SK-N-SH (cell line): ENCODE measurements at regions not wholly inside any gene's neighbourhood (a gene's known extent, or its start where the extent isn't known, plus 50 kb on each side); places are given as distances from the start of the nearest gene placed in this dataset.

Experiments
- CTCF ChIA-PET: fragments of 300-600, 350-600 bp; formaldehyde crosslinking; extraction: SDS; loops from one replicate; lab custom pipeline; 2021; lab: Yijun Ruan, JAX
- POLR2A ChIA-PET: fragments of 350-600 bp; sonication (Branson Sonifier 250); formaldehyde crosslinking; extraction: SDS; loops from one replicate; lab custom pipeline; 2020; ENCODE audit warnings: antibody characterized with exemption, inconsistent platforms; lab: Yijun Ruan, JAX
- DNase-seq: peaks from one replicate; pipeline ENCODE4 v3.0.0; 2012
- H2AFZ ChIP-seq: fragments of 200-600 bp; sonication (generic); 2 replicates; pipeline ENCODE4 v1.8.1; 2016; ENCODE audit warnings: antibody characterized with exemption, mild to moderate bottlenecking, low read depth
- H3F3A ChIP-seq: fragments of 200-600 bp; sonication (generic); replicated peaks from 2 replicates; pipeline ENCODE3; 2016; ENCODE audit warnings: antibody characterized with exemption, mild to moderate bottlenecking; ENCODE audit not compliant: insufficient read depth
- H3K27ac ChIP-seq, 2 experiments: fragments of 200-500 bp in 1 of 2; fragments of 200-600 bp in 1 of 2; sonication (Bioruptor generic) in 1 of 2; sonication (generic), shearing (Covaris generic) in 1 of 2; 2 replicates each; pipeline versions ENCODE4 v1.5.1 to v1.6.1; 2014 to 2016; ENCODE audit warnings: low read depth in 2 of 2, inconsistent platforms in 1 of 2, low read length in 1 of 2, mild to moderate bottlenecking in 1 of 2, mixed read lengths in 1 of 2
- H3K27me3 ChIP-seq: fragments of 200-600 bp; sonication (generic), shearing (Covaris generic); 2 replicates; pipeline ENCODE4 v1.6.1; 2016; ENCODE audit warnings: mixed run types; ENCODE audit not compliant: insufficient read depth
- H3K36me3 ChIP-seq, 2 experiments: fragments of 200-500 bp in 1 of 2; fragments of 200-600 bp in 1 of 2; sonication (Bioruptor generic) in 1 of 2; sonication (generic) in 1 of 2; replicated peaks in 1 of 2; 2 replicates each; pipeline versions ENCODE3 to v1.5.1; 2014 to 2016; ENCODE audit warnings: low read length in 1 of 2, mild to moderate bottlenecking in 1 of 2; ENCODE audit not compliant: insufficient read depth in 2 of 2, control insufficient read depth in 1 of 2
- H3K4me1 ChIP-seq, 2 experiments: fragments of 200-500 bp in 1 of 2; fragments of 200-600 bp in 1 of 2; sonication (Bioruptor generic) in 1 of 2; sonication (generic), shearing (Covaris generic) in 1 of 2; 2 replicates each; pipeline versions ENCODE4 v1.5.1 to v1.6.1; 2014 to 2016; ENCODE audit warnings: low read depth in 1 of 2, low read length in 1 of 2, mixed run types in 1 of 2; ENCODE audit not compliant: insufficient read depth in 2 of 2, control insufficient read depth in 1 of 2
- H3K4me2 ChIP-seq: fragments of 200-600 bp; sonication (generic), shearing (Covaris generic); 2 replicates; pipeline ENCODE4 v1.6.1; 2017; ENCODE audit warnings: mixed run types
- H3K4me3 ChIP-seq, 2 experiments: fragments of 200-500 bp in 1 of 2; fragments of 200-600 bp in 1 of 2; sonication (Bioruptor generic) in 1 of 2; sonication (generic), shearing (Covaris generic) in 1 of 2; 2 replicates each; pipeline versions ENCODE4 v1.5.1 to v1.8.1; 2014 to 2016; ENCODE audit warnings: low read depth in 2 of 2, inconsistent platforms in 1 of 2, low read length in 1 of 2, mild to moderate bottlenecking in 1 of 2, mixed read lengths in 1 of 2, moderate library complexity in 1 of 2
- H3K79me2 ChIP-seq: fragments of 200-600 bp; sonication (generic); 2 replicates; pipeline ENCODE4 v1.8.1; 2017; ENCODE audit warnings: mild to moderate bottlenecking; ENCODE audit not compliant: insufficient read depth
- H3K9ac ChIP-seq: fragments of 200-600 bp; sonication (generic); 2 replicates; pipeline ENCODE4 v1.6.1; 2017; ENCODE audit warnings: mixed run types
- H3K9me2 ChIP-seq: fragments of 200-600 bp; sonication (generic); 2 replicates; pipeline ENCODE4 v1.6.1; 2017; ENCODE audit warnings: mixed run types
- H3K9me3 ChIP-seq: fragments of 200-600 bp; sonication (generic); 2 replicates; pipeline ENCODE4 v1.6.1; 2017; ENCODE audit warnings: mixed run types, mild to moderate bottlenecking, moderate library complexity
- H4K20me1 ChIP-seq: fragments of 200-600 bp; sonication (generic); 2 replicates; pipeline ENCODE4 v1.6.1; 2017; ENCODE audit warnings: mild to moderate bottlenecking, mixed run types; ENCODE audit not compliant: insufficient read depth
- CHD2 ChIP-seq: fragments of 150-350 bp; IDR thresholded peaks from 2 replicates; pipeline ENCODE4 v1.6.1; 2018; ENCODE audit warnings: low read length; ENCODE audit not compliant: partially characterized antibody
- CTCF ChIP-seq: fragments of 200-600 bp; sonication (generic); IDR thresholded peaks from 2 replicates; pipeline ENCODE4 v1.6.1; 2017; ENCODE audit warnings: antibody characterized with exemption, mild to moderate bottlenecking, moderate library complexity
- EZH2phosphoT487 ChIP-seq: fragments of 200-600 bp; sonication (generic); IDR thresholded peaks from 2 replicates; pipeline ENCODE4 v1.6.1; 2017; ENCODE audit warnings: low read depth, mixed run types, mild to moderate bottlenecking, antibody characterized with exemption, moderate library complexity, borderline replicate concordance
- FOSL2 ChIP-seq: IDR thresholded peaks from 2 replicates; pipeline ENCODE4 v1.4.0; 2012; ENCODE audit warnings: low read depth, mild to moderate bottlenecking, moderate library complexity, borderline replicate concordance
- GATA2 ChIP-seq: sonication (generic); formaldehyde crosslinking; IDR thresholded peaks from 2 replicates; pipeline ENCODE4 v1.5.0; 2020; ENCODE audit warnings: mild to moderate bottlenecking, missing genetic modification reagents
- IRF3 ChIP-seq: fragments of 150-350 bp; IDR thresholded peaks from 2 replicates; pipeline ENCODE4 v1.6.1; 2016; ENCODE audit warnings: mild to moderate bottlenecking, low read depth, low read length
- JUND ChIP-seq: IDR thresholded peaks from 2 replicates; pipeline ENCODE4 v1.4.0; 2012
- MAX ChIP-seq: IDR thresholded peaks from 2 replicates; pipeline ENCODE4 v1.4.0; 2012; ENCODE audit warnings: low read depth
- PBX3 ChIP-seq: IDR thresholded peaks from 2 replicates; pipeline ENCODE4; 2012
- POLR2AphosphoS5 ChIP-seq: IDR thresholded peaks from 2 replicates; pipeline ENCODE4 v1.6.1; 2012; ENCODE audit warnings: low read depth, low read length
- RCOR1 ChIP-seq: fragments of 150-350 bp; IDR thresholded peaks from 2 replicates; pipeline ENCODE4 v1.6.1; 2017; ENCODE audit warnings: antibody characterized with exemption, low read length
- REST ChIP-seq: IDR thresholded peaks from 2 replicates; pipeline ENCODE4 v1.6.1; 2012; ENCODE audit warnings: mild to moderate bottlenecking, low read depth, low read length, moderate library complexity
- RFX5 ChIP-seq: IDR thresholded peaks from 2 replicates; pipeline ENCODE4 v1.6.1; 2012; ENCODE audit warnings: mild to moderate bottlenecking, improper control_type of control experiment, low read length
- RXRA ChIP-seq: IDR thresholded peaks from 2 replicates; pipeline ENCODE4 v1.4.0; 2012; ENCODE audit warnings: low read depth, mild to moderate bottlenecking, borderline replicate concordance
- SIN3A ChIP-seq: IDR thresholded peaks from 2 replicates; pipeline ENCODE4 v1.6.1; 2012; ENCODE audit warnings: low read depth, mild to moderate bottlenecking, low read length, moderate library complexity, borderline replicate concordance
- USF2 ChIP-seq: fragments of 150-350 bp; IDR thresholded peaks from 2 replicates; pipeline ENCODE4 v1.6.1; 2017; ENCODE audit warnings: antibody characterized with exemption, low read length, low read depth, borderline replicate concordance
- whole genome bisulfite sequencing: methylation state at CpG from one replicate; pipeline ENCODE4 v1.1.6; 2017; ENCODE audit warnings: low lambda C conversion rate; 5-methylcytosine and 5-hydroxymethylcytosine counted together

- no peak for TF ChIP-seq SIN3A
- no peak for TF ChIP-seq USF2
- no peak for TF ChIP-seq EZH2phosphoT487
- no peak for TF ChIP-seq GATA2 (CRISPR knock-in tag)
- TF ChIP-seq CHD2 = no peak
- TF ChIP-seq PBX3 = no peak
- TF ChIP-seq RCOR1 = no peak
- TF ChIP-seq CTCF = no peak
- no peak for TF ChIP-seq RFX5
- no peak for TF ChIP-seq POLR2AphosphoS5
- TF ChIP-seq RXRA = no peak
- no peak for TF ChIP-seq MAX
- TF ChIP-seq REST = no peak
- no peak for TF ChIP-seq FOSL2
- no peak for TF ChIP-seq JUND
- no peak for TF ChIP-seq IRF3
- no peak for DNase-seq
- no peak overlapping the region for H3K27ac ChIP-seq
- no peaks in the 10 kb centered on the region for H3K9me3 ChIP-seq
- H3K4me1 ChIP-seq = peaks cover 5 to 32% of the 10 kb centered on the region in 2 experiments; a peak in 2 of 4 replicates
- H3F3A ChIP-seq = peaks cover 3% of the 10 kb centered on the region
- H3K9me2 ChIP-seq = no peaks in the 10 kb centered on the region
- no peak overlapping the region for H3K9ac ChIP-seq
- no peaks in the 10 kb centered on the region for H4K20me1 ChIP-seq
- no peaks in the 10 kb centered on the region for H3K36me3 ChIP-seq
- 70% methylated on average over 11 of the region's 15 CpGs for WGBS
- H2AFZ ChIP-seq = no peak overlapping the region
- H3K4me3 ChIP-seq = no peak overlapping the region
- H3K27me3 ChIP-seq = no peaks in the 10 kb centered on the region
- H3K79me2 ChIP-seq = no peaks in the 10 kb centered on the region
- CTCF ChIA-PET = interaction anchor here (1.3 kb wide), 1 partner anchor 137 kb away, joined by 4 read pairs; the partner anchor contains the start of gene FOXD2
- POLR2A ChIA-PET = no interaction called here
- no peak overlapping the region for H3K4me2 ChIP-seq
These were observed 136.8 kb downstream of the FOXD2 start for GRCh38 chr1:47574451-47575165.
